ENCODE measurements at regions not wholly inside any gene's neighbourhood (a gene's known extent, or its start where the extent isn't known, plus 50 kb on each side); places are given as distances from the start of the nearest gene placed in this dataset.

DNA sequence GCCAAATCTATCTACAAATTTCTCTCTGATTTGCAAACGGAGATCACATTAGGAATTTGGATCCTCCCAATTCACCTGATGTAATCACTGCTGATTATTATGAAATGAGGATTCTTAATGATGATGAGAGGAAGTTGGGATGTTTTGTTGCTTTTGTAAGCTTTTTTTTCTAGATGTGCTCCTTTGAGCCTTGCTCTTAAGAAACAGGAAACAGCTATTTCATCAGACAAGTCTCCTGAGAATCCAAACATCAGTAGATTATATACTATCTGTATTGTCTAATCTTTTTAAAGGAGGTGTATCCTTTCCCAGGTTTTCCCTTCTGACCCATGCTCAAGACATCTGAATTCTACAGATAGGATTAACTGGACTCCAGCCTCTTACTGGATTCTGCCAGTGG is 73.3 kb downstream of the KIF2B start:
- TF ChIP-seq CTCF (IDR thresholded peaks at IDR 0.05) (no peak), POLR2A (IDR thresholded peaks at IDR 0.05) (no peak)

Measured in stomach (tissue), 4 donors.